A673 (cell line): ENCODE measurements at regions not wholly inside any gene's neighbourhood (a gene's known extent, or its start where the extent isn't known, plus 50 kb on each side); places are given as distances from the start of the nearest gene placed in this dataset.

Experiments used
- BruUV-seq: library from RNA; stranded (reverse); fragments of 400-500 nt; replicated peaks from 2 replicates; lab custom pipeline; 2021; lab: Mats Ljungman, UMichigan
- CTCF ChIA-PET: fragments of 300-600 bp; sonication (Branson Sonifier 250); formaldehyde crosslinking; loops from one replicate; lab custom pipeline; 2022; ENCODE audit warnings: antibody characterized with exemption; lab: Charles Lee
- POLR2A ChIA-PET: fragments of 300-600 bp; sonication (Branson Sonifier 250); formaldehyde crosslinking; loops from one replicate; lab custom pipeline; 2022; ENCODE audit warnings: antibody characterized with exemption; ENCODE audit not compliant: low non-redundant PET; lab: Charles Lee
- DNase-seq: peaks from one replicate; pipeline ENCODE4 v3.0.0-alpha.2; 2015; ENCODE audit warnings: low spot score
- H3K27ac ChIP-seq: fragments of 200-600 bp; sonication (generic); 2 replicates; pipeline ENCODE4 v1.5.1; 2016; ENCODE audit warnings: mixed run types, low read depth, mild to moderate bottlenecking, mixed read lengths, antibody characterized with exemption, low read length; ENCODE audit not compliant: poor library complexity, severe bottlenecking
- H3K27me3 ChIP-seq: fragments of 200-600 bp; sonication (generic); replicated peaks from 2 replicates; pipeline ENCODE4 v1.6.1; 2017; ENCODE audit warnings: mixed run types, low read depth, mild to moderate bottlenecking, mixed read lengths, antibody characterized with exemption, low read length; ENCODE audit not compliant: insufficient read depth, poor library complexity
- H3K36me3 ChIP-seq: fragments of 200-600 bp; sonication (generic); 2 replicates; pipeline ENCODE4 v1.6.1; 2016; ENCODE audit warnings: mixed run types, mild to moderate bottlenecking, mixed read lengths, antibody characterized with exemption, low read length; ENCODE audit not compliant: insufficient read depth, poor library complexity, severe bottlenecking
- H3K4me1 ChIP-seq: fragments of 200-600 bp; sonication (generic); 2 replicates; pipeline ENCODE4 v1.6.1; 2017; ENCODE audit warnings: mixed run types, mild to moderate bottlenecking, mixed read lengths, antibody characterized with exemption, low read length; ENCODE audit not compliant: insufficient read depth, poor library complexity, severe bottlenecking
- H3K4me3 ChIP-seq: fragments of 200-600 bp; sonication (generic); 2 replicates; pipeline ENCODE4 v1.5.1; 2016; ENCODE audit warnings: low read depth, mixed run types, mild to moderate bottlenecking, mixed read lengths, low read length; ENCODE audit not compliant: poor library complexity, severe bottlenecking
- H3K9me3 ChIP-seq: fragments of 200-600 bp; sonication (generic); 2 replicates; pipeline ENCODE4 v1.6.1; 2016; ENCODE audit warnings: mixed run types, low read depth, mild to moderate bottlenecking, mixed read lengths, antibody characterized with exemption, low read length; ENCODE audit not compliant: poor library complexity, severe bottlenecking
- CTCF ChIP-seq: fragments of 300-800, 200-600 bp; sonication (generic); conservative IDR thresholded peaks from 2 replicates; pipeline ENCODE4 v1.5.1; 2017; ENCODE audit warnings: low read depth, mild to moderate bottlenecking, antibody characterized with exemption, low read length, moderate library complexity, mixed read lengths
- EZH2 ChIP-seq: fragments of 200-600 bp; sonication (generic); IDR thresholded peaks from 2 replicates; pipeline ENCODE4 v1.6.1; 2017; ENCODE audit warnings: borderline replicate concordance, low read depth, mild to moderate bottlenecking, mixed read lengths, antibody characterized with exemption, low read length; ENCODE audit not compliant: poor library complexity, severe bottlenecking
- intact Hi-C: fragments of 100-400 bp; cut with micrococcal nuclease; formaldehyde crosslinking; loops from one replicate; pipeline ENCODE4 v1.10.0; 2022; ENCODE audit not compliant: unreplicated experiment

GRCh38 chr1:228685081-228685660, 50.1 kb upstream of the RHOU start:
- H3K36me3 ChIP-seq: no peaks in the 10 kb centered on the region
- CTCF ChIA-PET: no interaction called here

More at GRCh38 chr1:228685081-228685660, 50.1 kb upstream of the RHOU start:
- POLR2A ChIA-PET: no interaction called here
- no peaks in the 10 kb centered on the region for H3K27me3 ChIP-seq
- no peaks in the 10 kb centered on the region for H3K4me1 ChIP-seq
- no peak overlapping the region for H3K4me3 ChIP-seq
- no peak for DNase-seq
- no peaks in the 10 kb centered on the region for H3K9me3 ChIP-seq
- BruUV-seq: no TSS peak
- intact Hi-C loops: loop anchor here (10.0 kb wide), 1 partner anchor 540 kb away; no protein-coding TSS in a partner anchor
- TF ChIP-seq EZH2: no peak
- no peak for TF ChIP-seq CTCF
- no peak overlapping the region for H3K27ac ChIP-seq
